HEK293T (cell line): ENCODE measurements at regions not wholly inside any gene's neighbourhood (a gene's known extent, or its start where the extent isn't known, plus 50 kb on each side); places are given as distances from the start of the nearest gene placed in this dataset.

ENCODE experiments used
- CTCF ChIA-PET: fragments of 350-600 bp; formaldehyde crosslinking; extraction: SDS; loops from one replicate; lab custom pipeline; 2021; ENCODE audit warnings: antibody characterized with exemption, inconsistent platforms; lab: Yijun Ruan, JAX
- POLR2A ChIA-PET: fragments of 350-600 bp; formaldehyde crosslinking; extraction: SDS; loops from one replicate; lab custom pipeline; 2020; ENCODE audit warnings: antibody characterized with exemption, inconsistent platforms; lab: Yijun Ruan, JAX
- DNase-seq: peaks from one replicate; pipeline ENCODE4 v3.0.0; 2012; ENCODE audit warnings: mixed read lengths; ENCODE audit errors: extremely low spot score
- ARNT ChIP-seq: fragments of 450-650 bp; IDR thresholded peaks from 2 replicates; pipeline ENCODE4 v1.6.1; 2017; ENCODE audit warnings: mild to moderate bottlenecking
- BHLHE40 ChIP-seq: fragments of 450-650 bp; IDR thresholded peaks from 2 replicates; pipeline ENCODE4 v1.6.1; 2016; ENCODE audit warnings: mild to moderate bottlenecking, moderate library complexity, borderline replicate concordance
- CTBP1 ChIP-seq: fragments of 450-650 bp; IDR thresholded peaks from 2 replicates; pipeline ENCODE4 v1.6.1; 2016; ENCODE audit warnings: borderline replicate concordance
- ELF4 ChIP-seq: fragments of 450-650 bp; IDR thresholded peaks from 2 replicates; pipeline ENCODE4 v1.6.1; 2017; ENCODE audit warnings: antibody characterized with exemption
- FOXA1 ChIP-seq: fragments of 450-650 bp; IDR thresholded peaks from 2 replicates; pipeline ENCODE4 v1.6.1; 2016; ENCODE audit warnings: mild to moderate bottlenecking
- FOXK2 ChIP-seq: fragments of 450-650 bp; IDR thresholded peaks from 2 replicates; pipeline ENCODE4 v1.6.1; 2016; ENCODE audit warnings: mild to moderate bottlenecking
- FOXM1 ChIP-seq: fragments of 450-650 bp; IDR thresholded peaks from 2 replicates; pipeline ENCODE4 v1.6.1; 2017; ENCODE audit warnings: mild to moderate bottlenecking, borderline replicate concordance
- HDGF ChIP-seq: fragments of 450-650 bp; IDR thresholded peaks from 2 replicates; pipeline ENCODE4 v1.6.1; 2017; ENCODE audit warnings: antibody characterized with exemption, borderline replicate concordance
- L3MBTL2 ChIP-seq: fragments of 450-650 bp; conservative IDR thresholded peaks from 2 replicates; pipeline ENCODE4 v1.6.1; 2016; ENCODE audit warnings: mild to moderate bottlenecking
- LEF1 ChIP-seq: fragments of 450-650 bp; IDR thresholded peaks from 2 replicates; pipeline ENCODE4 v1.6.1; 2017; ENCODE audit warnings: mild to moderate bottlenecking, borderline replicate concordance
- NFRKB ChIP-seq: fragments of 450-650 bp; IDR thresholded peaks from 2 replicates; pipeline ENCODE4 v1.6.1; 2016; ENCODE audit warnings: mild to moderate bottlenecking, moderate library complexity
- SP1 ChIP-seq: fragments of 450-650 bp; IDR thresholded peaks from 2 replicates; pipeline ENCODE4 v1.6.1; 2017
- SUZ12 ChIP-seq: fragments of 450-650 bp; IDR thresholded peaks from 2 replicates; pipeline ENCODE4 v1.6.1; 2016; ENCODE audit warnings: mild to moderate bottlenecking
- TARDBP ChIP-seq: fragments of 450-650 bp; IDR thresholded peaks from 2 replicates; pipeline ENCODE4 v1.6.1; 2016
- ZNF384 ChIP-seq: fragments of 450-650 bp; IDR thresholded peaks from 2 replicates; pipeline ENCODE4 v1.6.1; 2016
- TF ChIP-seq, protein P1 (sequence below): fragments of 450-650 bp; IDR thresholded peaks from 2 replicates; pipeline ENCODE4 v1.6.1; 2016

DNA sequence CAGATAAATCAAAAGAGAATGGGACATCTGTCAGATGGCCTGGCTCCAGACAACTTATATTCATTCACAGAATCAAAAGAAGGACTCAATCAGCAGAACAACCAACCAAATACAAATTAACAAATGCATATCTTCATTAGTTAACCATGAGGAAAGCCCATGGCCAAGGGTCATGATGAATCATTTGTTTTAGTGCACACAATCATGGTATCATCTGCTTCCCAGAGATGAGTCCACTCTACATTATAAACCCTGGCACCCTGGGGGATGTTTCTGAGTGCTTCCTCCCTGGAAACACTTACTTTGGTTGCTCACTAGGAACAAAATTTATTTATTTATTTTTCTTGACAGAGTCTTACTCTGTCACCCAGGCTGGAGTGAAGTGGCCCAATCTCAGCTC, 453.3 kb upstream of the HS3ST1 start:
- CTCF ChIA-PET = no interaction called here
- TF ChIP-seq ARNT (no peak), FOXK2 (no peak), HDGF (no peak), CTBP1 (no peak), SP1 (no peak), NFRKB (no peak), L3MBTL2 (no peak), ZNF384 (no peak), TARDBP (no peak), SUZ12 (no peak), ELF4 (no peak), FOXM1 (no peak), BHLHE40 (no peak), FOXA1 (no peak)
- TF ChIP-seq, protein P1, sequence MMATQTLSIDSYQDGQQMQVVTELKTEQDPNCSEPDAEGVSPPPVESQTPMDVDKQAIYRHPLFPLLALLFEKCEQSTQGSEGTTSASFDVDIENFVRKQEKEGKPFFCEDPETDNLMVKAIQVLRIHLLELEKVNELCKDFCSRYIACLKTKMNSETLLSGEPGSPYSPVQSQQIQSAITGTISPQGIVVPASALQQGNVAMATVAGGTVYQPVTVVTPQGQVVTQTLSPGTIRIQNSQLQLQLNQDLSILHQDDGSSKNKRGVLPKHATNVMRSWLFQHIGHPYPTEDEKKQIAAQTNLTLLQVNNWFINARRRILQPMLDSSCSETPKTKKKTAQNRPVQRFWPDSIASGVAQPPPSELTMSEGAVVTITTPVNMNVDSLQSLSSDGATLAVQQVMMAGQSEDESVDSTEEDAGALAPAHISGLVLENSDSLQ = no peak
- POLR2A ChIA-PET = no interaction called here
- no peak for DNase-seq

- DNase-seq = no peak
- no peak for TF ChIP-seq FOXK2
- no peak for TF ChIP-seq SP1
- TF ChIP-seq FOXA1 = no peak
- no peak for TF ChIP-seq NFRKB
- TF ChIP-seq LEF1 = no peak
- no peak for TF ChIP-seq CTBP1
- TF ChIP-seq ZNF384 = no peak
- no peak for TF ChIP-seq ARNT
- no peak for TF ChIP-seq ELF4
- no peak for TF ChIP-seq L3MBTL2
- ChIA-PET CTCF (no interaction called here), POLR2A (no interaction called here)
These were observed 452.7 kb upstream of the HS3ST1 start for GRCh38 chr4:11881364-11881763.

DNA sequence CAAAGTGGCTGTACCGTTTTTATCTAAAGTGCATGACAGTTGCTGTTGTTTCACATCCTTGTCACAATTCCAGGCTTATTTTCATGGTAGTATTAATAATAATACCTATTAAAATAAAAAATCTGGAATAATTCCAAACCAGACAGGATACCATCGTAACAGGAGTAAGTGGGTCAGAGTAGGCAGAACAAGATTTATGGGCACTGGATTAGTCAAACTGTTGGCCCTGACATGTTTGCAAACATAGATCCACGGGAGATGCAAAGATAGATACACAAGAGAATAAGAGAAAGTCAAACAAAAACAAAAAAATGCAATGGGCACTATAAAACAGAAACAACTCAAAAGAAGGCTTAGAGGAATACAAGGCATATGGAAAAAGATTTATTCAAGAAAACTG, 449.5 kb upstream of the HS3ST1 start:
- CTCF ChIA-PET = no interaction called here

DNA sequence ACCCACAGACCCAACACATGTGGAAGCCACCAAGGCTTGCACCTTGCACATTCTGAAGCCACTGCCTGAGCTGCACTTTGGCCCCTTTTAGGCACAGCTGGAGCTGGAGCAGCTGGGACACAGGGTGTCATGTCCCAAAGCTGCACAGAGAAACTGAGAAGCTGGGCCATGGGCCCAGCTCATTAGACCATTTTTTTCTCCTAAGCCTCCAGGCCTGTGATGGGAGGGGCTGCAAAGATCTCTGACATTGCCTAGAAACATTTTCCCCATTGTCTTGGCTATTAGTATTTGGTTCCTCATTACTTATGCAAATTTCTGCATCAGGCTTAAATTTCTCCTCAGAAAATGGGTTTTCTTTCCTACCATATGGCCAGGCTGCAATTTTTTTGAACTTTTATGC, 447.4 kb upstream of the HS3ST1 start:
- TF ChIP-seq SUZ12 = no peak
- ChIA-PET CTCF (no interaction called here), POLR2A (no interaction called here)
- DNase-seq = no peak

More for the DNA sequence above, 449.5 kb upstream of the HS3ST1 start:
- no peak for TF ChIP-seq SP1
- no peak for TF ChIP-seq ZNF384
- TF ChIP-seq CTBP1 = no peak
- TF ChIP-seq LEF1 = no peak
- no peak for TF ChIP-seq FOXK2
- no peak for TF ChIP-seq L3MBTL2
- TF ChIP-seq, protein P1 = no peak
- no peak for TF ChIP-seq SUZ12
- TF ChIP-seq TARDBP = no peak
- TF ChIP-seq HDGF = no peak
- no peak for TF ChIP-seq NFRKB
- no peak for TF ChIP-seq ELF4
- no peak for TF ChIP-seq BHLHE40
- TF ChIP-seq FOXM1 = no peak
- no peak for TF ChIP-seq FOXA1
- no peak for TF ChIP-seq ARNT
- POLR2A ChIA-PET = no interaction called here
- DNase-seq = no peak

- CTCF ChIA-PET = no interaction called here
- no peak for TF ChIP-seq FOXM1
- no peak for TF ChIP-seq L3MBTL2
- TF ChIP-seq, protein P1 = no peak
- no peak for TF ChIP-seq ZNF384
- no peak for TF ChIP-seq SP1
- TF ChIP-seq NFRKB = no peak
- no peak for TF ChIP-seq LEF1
- TF ChIP-seq TARDBP = no peak
- TF ChIP-seq SUZ12 = no peak
- TF ChIP-seq ELF4 = no peak
- no peak for TF ChIP-seq CTBP1
- no peak for TF ChIP-seq BHLHE40
- no peak for TF ChIP-seq FOXK2
- TF ChIP-seq ARNT = no peak
- no peak for TF ChIP-seq HDGF
- TF ChIP-seq FOXA1 = no peak
- DNase-seq = no peak
- POLR2A ChIA-PET = no interaction called here
These were observed 440.6 kb upstream of the HS3ST1 start for GRCh38 chr4:11869191-11869870.

DNA sequence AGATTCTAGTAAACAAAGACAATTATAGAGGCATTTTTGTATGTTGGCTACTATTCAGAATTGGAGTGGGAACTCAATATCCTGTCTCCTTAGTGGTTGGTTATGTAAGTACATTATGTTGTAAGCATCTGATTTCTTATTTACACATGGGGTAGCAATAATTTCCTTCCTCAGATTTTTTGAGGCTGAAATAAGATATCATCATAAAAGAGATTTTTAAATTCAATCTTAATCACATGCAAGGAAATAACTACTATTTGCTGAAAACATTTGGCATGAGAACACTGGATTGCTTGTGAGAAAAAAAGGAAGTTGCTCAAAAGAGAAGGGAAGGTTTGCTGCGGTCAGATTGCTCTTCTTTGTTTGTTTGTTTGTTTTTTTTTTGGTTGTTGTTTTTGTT, 437.7 kb upstream of the HS3ST1 start:
- POLR2A ChIA-PET = no interaction called here
- no peak for DNase-seq
- TF ChIP-seq L3MBTL2 (no peak), FOXM1 (no peak)
- TF ChIP-seq, protein P1 = no peak
- CTCF ChIA-PET = no interaction called here
